HG02884 (cell line): ENCODE measurements at regions not wholly inside any gene's neighbourhood (a gene's known extent, or its start where the extent isn't known, plus 50 kb on each side); places are given as distances from the start of the nearest gene placed in this dataset.

Experiments
- ATAC-seq: cut with Tn5 transposase; IDR thresholded peaks from one replicate; pipeline ENCODE4 v1.9.1; 2021; ENCODE audit warnings: mild to moderate bottlenecking, moderate library complexity; ENCODE audit not compliant: unreplicated experiment

DNA sequence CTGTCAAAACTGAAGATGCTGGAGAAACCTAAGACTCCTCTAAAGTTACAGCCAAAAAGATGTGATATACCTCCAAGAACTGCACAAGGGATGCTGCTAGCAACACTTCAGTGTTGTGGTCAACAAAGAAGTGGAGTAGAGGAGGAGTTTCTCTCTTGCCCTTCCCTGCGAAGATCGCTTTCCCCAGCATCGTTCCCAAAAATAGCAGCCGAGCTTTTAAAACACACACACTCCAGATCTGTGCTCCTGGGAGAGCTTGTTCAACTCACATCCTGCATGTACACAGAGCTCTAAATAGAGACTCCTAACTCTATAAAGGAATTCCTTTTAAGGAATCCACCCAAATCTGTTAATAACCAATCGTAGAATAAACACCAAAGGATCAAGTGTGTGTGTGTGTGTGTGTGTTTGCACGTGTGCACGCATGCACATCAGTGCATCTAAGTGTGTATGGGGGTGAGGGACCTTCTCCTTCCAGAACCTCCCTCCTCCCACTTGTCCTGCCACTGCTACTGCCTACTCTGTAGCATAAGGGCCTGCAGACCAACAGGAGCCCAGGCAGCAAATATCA lies 58.5 kb downstream of the PSMG1 start:
- no peak for ATAC-seq

DNA sequence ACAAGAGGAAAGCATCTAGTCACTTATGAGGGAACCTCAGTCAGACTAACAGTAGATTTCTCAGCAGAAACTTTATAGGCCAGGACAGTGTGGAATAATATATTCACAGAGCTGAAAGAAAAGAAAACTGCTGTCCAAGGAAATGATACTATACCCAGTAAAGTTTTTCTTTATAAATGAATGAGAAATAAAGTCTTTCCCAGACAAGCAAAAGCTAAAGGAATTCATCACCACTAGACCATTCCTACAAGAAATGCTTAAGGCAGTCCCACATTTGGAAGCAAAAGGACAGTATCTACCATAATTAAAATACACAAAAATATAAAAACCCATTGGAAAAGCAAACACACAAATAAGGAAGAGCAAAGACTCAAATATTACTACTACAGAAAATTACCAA lies 59.9 kb downstream of the PSMG1 start:
- ATAC-seq, result no peak

DNA sequence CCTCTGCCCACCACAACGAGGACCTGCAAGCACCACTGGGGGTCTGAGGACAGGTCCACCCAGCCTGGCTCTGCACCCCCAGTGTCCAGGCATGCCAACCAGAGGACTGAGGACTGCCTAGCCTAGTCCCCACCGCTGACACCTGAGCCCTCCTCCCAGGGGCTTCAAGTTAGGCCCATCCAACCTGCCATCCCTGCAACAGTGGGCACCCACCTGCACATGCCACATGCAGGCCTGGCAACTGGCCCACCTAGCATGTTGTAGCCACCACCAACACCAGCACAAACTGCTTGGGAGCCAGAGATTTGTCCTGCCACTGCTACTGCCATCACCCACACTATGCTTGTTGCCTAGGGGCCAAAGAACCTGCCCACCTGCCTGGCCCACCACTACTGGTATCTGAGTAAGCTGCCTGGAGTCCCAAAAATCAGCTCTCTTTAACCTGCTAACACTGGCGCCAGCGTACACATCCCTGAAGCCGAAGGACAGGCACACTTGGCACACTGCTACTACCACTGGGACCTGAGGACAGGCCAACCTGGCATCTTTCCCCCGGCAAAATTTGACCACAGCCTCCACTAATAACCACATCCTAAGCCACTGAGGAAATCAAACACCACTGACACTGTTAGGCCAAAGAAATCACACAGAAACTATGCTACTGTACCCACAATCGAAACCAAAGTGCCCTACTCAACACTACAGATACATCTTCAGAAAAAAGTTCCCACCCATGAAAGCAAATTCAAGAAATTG lies 61.5 kb downstream of the PSMG1 start:
- no peak for ATAC-seq

DNA sequence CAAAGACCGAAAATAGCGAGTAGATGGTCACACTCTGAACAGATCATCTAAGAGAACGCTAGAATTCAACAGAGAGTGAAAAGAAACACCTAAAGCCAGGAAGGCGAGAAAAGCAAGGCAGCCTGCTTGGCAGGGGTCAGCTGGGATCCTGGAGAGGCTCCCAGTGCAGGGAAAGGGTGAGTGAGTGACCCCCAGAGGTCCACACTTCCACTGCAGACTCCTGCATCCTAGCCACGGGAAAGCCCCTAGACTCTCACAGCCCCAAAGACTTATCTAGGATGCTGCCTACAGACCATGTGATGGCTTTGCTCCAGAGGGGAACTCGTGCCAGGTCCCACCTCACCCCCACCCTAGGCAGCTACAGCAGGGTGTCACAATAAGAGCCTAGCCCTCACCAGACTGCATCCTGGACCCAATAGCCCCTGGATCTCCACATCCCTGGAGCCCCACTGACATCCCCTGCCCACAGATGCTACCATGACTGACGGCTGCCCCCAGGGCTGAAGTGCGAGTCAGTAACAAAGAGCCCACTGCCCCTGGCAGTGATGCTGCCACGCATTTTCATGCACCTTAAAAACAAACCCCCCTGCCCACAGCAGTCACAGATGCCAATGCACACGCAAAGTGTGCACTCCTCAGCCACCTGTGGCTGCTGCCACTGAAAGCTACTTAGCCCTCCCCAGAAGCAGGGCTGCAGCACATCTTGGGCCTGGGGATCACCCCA lies 62.2 kb downstream of the PSMG1 start:
- ATAC-seq, result no peak

DNA sequence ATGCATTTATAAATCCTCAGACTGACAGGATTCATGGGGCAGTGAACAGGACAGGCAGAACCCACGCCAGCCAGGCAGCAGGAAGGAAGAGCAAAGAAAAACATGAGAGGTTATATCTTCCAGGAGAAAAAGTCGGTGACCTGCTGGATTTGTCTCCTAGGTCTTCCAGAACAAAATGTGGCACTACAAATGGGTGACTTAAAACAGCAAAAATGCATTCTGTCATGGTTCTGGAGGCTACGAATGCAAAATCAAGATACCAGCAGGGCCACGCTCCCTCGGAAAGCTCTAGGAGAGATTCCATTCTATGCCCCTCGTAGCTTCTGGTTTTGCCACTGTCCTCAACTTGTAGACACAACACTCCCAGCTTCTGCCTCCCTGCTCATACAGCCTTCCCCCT lies 63.4 kb downstream of the PSMG1 start:
- no peak for ATAC-seq

DNA sequence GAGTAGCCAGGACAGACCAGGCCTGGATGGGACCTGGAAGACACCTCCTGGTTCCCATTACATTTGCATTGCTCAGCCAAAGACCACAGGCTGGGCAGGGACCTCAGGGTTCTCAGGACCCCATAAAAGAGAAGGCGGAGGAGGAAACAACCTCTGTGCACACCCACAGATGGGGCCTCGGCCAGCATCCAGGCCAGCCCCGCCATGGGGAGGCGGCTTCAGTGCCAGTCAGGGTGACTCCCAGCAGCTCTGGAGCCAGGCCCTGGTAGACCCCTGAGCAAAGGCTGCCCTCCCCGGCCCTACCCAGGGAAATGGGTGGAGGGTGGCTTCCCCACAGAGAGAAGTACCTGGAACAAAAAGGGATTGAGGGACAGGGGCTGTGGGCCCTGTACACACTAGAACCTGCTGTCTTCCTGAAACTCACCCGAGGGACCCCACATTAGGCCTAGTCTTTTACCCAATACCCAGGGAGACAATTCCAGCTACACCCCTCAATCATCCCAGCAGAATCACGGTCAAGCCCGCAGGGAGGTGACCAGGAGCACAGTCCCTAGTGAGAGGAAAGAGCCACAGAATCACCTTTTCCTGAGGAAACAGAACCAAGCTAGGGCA lies 64.5 kb downstream of the PSMG1 start:
- no peak for ATAC-seq

DNA sequence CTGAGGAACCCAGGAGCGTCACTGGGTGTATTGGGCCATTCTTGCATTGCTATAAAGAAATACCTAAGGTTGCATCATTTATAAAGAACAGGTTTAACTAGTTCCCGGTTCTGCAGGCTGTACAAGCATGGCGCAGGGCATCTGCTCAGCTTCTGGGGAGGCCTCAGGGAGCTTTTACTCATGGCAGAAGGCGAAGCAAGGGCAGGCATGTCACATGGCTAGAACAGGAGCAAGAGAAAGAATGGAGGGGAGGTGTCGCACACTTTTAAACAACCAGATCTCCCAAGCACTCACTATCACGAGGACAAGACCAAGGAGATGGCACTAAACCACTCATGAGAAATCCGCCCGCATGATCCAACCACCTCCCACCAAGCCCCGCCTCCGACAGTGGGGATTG lies 65.2 kb downstream of the PSMG1 start:
- ATAC-seq, result no peak

DNA sequence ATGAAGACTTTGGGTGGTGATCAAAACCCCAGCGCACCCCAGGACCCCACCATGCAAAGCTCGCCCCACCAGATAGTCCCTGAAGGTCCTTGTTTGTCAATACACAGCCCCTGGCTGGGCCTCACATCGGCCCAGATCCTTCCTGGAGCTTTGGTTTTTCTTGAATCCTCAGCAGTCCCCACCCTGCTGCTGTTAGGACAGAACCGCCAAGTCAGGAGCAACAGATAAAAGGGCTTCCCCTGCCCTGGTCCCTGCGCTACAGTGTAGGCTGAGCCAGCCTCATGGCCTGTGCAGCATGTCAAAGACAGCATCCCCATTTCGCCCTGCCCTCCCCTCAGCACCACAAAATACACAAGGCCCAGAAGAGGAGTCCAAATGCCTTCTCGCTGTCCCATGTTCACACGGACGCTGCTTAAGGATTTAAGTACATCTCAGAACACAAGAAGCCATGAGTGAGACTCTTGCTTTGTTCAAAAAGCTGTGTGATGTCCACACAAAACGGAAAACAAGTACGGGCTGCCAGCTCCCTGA lies 65.7 kb downstream of the PSMG1 start:
- ATAC-seq, result no peak

DNA sequence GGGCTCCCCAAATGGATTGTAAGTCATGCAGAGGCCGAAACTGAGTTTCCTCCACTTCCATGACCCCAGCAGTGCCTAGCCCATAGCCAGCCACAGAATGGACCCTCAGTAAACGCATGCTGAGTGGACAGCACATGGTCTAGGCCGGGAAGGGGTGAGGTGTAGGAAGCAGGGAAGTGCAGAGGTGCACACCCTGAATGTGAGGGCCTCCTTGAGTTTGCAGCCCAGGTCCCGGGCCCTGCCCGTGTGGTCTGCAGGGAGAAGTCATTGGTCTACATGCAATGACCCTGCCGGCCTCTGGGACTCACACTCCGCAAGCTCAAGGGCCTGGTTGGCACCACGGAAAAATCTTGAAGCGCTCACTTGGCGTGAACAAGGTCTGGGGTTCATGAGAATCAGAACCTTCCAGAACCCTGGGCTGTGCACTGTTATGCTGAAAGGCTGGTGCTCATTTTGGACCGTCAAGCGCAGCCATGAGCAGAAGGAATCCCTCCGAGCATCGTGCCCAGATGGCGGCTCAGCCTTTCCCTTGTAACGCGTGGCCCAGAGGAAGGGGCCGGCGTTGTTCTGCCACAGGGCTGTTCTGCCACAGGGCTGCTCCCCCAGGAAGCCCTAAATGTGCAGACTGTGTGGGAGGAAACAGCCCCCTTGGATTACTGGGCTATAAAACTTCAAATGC lies 66.4 kb downstream of the PSMG1 start:
- no peak for ATAC-seq

DNA sequence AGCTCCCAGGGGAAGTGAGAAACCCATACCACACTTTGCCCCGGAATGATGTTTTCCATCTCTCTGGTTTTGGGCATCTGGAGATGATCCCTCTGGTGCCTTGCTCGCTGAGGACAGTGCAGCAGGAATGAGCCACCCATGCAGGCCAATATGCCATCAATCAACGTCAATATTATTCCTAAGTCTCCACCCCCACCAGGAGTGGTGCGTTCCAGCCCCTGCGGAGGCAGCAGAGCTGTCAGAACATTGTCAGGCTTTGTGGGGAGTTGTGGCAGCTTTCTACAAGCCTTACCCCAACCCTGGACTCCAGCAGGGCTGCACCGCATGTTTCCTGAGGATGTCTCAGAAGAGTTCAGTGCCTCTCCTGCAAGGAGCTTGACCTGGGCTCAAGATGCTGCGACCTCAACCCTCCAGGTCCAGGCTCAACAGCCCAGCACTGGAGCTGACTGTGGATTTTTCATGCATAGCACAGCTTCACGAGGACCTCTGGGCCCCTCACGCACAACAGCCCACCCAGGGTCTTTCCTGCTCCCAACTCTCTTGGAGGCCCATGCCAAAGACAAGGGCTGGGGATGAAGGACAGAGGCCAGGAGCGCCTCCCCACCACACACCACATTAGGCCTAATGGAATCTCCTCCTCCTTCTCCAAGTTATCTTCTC lies 67.5 kb downstream of the PSMG1 start:
- no peak for ATAC-seq

DNA sequence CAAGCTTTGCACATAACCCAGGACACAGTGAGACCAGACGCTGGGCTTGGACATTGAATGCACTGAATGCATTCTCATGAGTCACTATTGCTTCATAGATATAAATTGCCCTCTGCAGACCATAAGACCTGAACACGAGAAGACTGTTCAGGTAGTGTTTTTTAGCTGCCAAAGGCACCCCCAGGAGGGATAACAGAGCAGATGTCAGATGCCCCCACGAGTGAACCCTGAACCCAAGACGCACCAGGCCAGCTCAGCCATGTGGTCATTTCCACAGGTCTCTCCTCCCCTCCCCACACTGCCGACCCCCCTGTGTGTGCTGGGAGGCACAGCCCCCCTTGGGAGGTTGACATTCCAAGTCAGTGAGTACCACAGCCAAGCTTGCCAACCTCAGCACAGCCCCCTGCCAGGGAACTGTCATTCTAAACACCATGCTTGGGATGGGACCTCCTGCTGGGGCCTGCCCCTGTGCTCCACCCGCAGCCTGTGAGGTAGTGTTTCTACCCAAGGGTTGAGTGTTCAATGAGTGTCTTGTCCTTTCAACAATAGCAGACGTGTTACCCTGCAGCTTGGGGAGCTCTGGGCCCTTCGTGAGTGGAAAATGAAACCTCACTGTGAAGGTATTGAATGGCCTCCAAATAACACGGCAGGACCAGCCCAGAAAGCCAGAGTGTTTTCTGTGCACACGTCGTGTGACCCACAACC lies 68.2 kb downstream of the PSMG1 start:
- no peak for ATAC-seq

DNA sequence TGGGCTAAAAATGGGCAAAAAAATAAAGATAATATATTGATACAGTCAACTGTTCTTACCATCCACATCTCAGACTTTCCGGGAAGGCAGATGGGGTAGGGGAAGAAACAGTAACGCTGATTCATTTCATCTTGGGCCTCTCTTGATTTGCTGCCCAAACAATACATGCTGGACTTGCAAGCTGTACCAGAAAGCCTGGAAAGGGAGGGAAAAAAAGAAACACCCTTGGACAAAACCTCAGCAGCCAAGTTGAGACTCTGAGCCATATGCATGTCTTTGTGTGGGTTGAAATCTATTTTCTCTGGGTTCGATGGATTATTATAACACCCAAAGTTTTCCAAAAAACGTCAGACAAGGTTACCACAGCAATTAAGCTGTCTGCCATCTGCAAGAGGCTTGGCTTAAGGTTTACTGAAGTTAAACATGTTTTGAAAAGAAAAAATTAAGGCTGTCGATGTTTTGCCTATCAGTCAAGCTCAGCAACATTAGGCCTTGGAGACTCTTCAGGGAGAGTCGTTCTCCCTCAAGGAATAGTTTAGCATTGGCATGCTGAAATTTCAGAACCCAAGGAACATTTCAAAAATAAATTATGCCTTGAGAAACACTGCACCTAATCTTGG lies 71.2 kb downstream of the PSMG1 start:
- no peak for ATAC-seq

DNA sequence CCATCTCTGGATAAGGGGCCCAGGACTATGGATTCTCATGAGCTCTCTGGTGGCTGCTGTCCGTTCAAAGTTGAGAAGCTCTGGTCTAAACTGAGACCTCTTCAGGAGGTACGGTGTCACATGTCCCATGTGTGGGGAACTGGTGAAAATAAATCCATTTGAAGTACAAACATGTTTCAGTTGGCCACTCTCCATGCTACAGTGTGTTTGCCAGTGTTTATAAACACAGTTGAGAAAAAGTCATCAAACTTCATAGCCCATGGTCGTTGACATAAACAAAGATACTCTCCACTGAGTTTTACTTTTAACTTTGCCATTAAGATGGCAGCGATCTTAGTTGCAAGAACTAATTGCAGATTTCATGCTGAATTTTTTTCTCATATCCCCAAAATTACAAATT lies 72.8 kb downstream of the PSMG1 start:
- no peak for ATAC-seq

DNA sequence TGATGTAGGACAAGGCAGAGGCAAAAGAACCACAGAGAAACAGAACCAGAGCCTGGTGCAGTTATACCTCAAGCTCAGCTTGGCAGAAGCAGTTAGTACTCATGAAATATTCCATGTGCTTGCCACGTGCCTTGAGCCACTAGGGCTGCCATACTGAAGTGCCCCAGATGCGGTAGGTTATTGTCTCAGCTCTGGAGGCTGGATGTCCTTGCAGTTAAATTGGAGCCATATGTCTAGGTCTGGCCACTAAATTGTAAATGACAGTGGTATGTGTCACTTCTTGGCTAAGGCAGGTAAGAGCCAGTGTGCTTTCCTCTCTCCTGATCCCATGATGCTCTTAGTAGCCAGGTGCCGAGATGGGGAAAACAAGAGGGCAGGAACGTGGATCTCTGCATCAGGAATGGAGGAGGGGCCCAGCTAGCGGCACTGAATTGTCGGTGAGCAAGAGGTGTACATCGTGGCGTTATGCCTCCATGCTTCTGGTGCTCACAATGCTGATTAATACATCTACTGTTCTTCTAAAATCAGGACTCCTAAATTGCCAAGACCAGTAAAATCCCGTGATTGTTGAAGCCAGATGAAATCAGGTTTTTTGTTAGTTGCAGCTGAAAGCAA lies 73.5 kb downstream of the PSMG1 start:
- no peak for ATAC-seq

DNA sequence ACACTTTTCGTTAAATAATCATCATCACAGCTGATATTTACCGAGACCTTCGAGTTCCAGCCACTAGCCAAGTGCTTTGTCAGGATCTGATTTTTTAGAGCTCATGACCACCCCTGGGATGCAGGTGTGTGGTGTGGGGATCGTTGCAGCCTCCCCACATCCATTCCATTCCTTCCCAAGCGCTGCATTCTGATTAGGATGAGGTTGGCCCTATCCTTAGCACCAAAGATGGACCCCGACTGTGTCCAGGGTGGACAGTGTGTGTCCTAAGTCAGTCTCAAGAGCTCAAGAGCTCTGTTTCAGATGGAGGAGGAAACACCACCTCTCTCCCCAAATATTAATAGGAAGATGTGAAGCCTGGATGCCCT lies 74.1 kb downstream of the PSMG1 start:
- ATAC-seq, result no peak

DNA sequence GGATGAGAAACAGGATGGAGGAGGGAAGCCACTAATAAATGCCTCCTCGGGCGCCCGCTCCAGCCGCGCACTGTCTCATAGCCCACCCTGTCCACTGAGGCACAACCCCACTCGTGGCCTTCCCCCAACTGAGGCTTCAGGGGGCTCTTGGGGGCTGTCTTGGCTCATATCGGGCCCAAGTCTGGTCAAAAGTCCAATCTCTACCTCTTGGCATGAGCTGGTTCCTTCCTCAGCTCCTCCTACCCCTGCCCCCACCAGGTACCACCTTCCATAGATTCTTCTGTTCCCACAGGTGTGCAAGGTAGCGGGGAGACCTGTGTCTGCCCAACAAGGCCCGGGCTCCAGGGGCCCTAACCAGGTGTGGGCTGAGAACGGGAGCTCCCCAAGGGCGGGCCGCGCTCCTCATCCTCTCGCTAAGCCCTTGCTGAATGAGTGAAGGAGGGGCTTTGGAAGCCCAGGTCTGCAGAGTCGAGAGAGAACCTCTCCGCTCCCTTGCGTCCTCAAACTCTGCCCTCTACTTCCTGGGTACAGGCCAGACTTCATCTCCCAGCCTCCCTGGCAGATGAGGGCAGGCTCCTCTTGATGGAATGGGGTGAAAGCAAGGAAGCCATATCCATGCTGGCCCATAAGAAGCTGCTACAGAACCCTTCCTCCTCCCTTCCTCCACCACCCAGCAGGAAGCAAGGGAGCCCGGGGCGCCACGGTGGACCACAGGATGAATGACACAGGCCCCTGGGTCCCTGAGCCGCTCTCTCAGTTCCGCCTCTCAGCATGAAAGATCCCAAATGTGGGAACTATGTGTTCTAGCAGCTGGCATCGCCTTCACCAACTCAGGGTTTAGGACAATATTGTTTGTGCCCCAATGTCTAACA lies 74.7 kb downstream of the PSMG1 start:
- no peak for ATAC-seq

DNA sequence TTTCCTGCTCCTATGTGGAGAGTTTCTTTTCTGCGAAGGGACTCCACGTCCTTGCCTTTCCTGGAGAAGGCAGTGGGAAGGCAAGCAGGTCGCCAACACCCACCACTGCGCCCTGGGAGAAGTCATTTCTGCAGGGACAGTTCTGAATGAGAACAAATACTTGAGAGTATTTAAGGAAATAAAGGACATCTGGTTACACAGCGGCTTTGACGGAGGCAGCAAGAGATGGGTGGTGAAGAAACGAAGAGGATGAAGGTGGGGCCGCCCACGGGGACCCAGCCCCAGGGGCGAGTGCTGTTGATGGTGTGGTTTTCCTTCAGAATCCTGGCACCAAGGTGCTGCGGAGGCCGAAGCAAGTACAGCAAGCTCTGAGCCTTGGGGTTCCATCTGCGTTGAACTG lies 75.5 kb downstream of the PSMG1 start:
- ATAC-seq, result no peak

DNA sequence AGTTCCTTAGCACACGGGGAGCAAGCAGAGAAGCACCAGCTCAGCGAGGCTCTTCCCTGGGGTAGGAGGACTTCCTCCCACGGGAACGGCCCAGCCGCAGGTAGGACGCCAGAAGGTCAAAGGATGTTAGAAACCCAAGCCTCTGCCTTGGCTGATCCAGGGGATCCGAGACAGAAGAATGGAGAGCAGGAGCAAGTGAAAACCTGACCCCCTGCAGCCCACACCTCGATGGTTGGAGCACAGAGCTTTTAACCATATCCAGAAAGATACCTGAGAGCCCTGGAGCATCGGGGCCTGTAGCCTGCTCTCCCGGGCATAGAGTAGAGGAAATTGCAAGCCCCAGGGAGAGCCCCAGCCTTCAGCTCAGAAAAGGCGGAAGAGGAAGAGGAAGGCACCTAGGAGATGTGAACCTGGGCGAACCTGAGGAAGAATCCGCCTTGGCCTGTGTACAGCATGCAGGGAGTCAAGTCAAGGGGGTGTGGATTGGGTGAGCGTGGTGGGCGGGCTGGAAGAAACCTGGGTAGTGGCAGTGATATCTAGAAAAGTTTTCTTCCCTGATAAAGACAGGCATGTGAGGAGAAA lies 76.3 kb downstream of the PSMG1 start:
- ATAC-seq, result no peak
